Activated CD8-positive, alpha-beta T cell treated with anti-CD3 and anti-CD28 coated beads for 36 hours (primary cell): ENCODE measurements at regions not wholly inside any gene's neighbourhood (a gene's known extent, or its start where the extent isn't known, plus 50 kb on each side); places are given as distances from the start of the nearest gene placed in this dataset.

Experiments used
- ATAC-seq: fragments of 200-7000 bp; cut with Tn5 transposase; one replicate; pipeline ENCODE4 v1.10.0; 2021; ENCODE audit warnings: mild to moderate bottlenecking, moderate library complexity
- CTCF ChIA-PET: fragments of 350-600 bp; sonication (Branson Sonifier 250); formaldehyde crosslinking; loops from one replicate; lab custom pipeline; 2021; ENCODE audit warnings: antibody characterized with exemption; lab: Charles Lee
- POLR2A ChIA-PET: fragments of 350-600 bp; sonication (Branson Sonifier 250); formaldehyde crosslinking; loops from one replicate; lab custom pipeline; 2021; ENCODE audit warnings: antibody characterized with exemption; lab: Charles Lee
- DNase-seq: peaks from one replicate; pipeline ENCODE4 v3.0.0-alpha.2; 2020
- H3K27ac Mint-ChIP-seq: one replicate; pipeline ENCODE4 v1.8.0; 2021; ENCODE audit warnings: mild to moderate bottlenecking, mixed read lengths
- H3K27me3 Mint-ChIP-seq: one replicate; pipeline ENCODE4 v1.8.0; 2021; ENCODE audit warnings: mixed read lengths
- H3K36me3 Mint-ChIP-seq: one replicate; pipeline ENCODE4 v1.8.0; 2021; ENCODE audit warnings: low read depth, mixed read lengths
- H3K4me1 Mint-ChIP-seq: one replicate; pipeline ENCODE4 v1.8.0; 2021; ENCODE audit warnings: low read depth, mixed read lengths
- H3K4me3 Mint-ChIP-seq: one replicate; pipeline ENCODE4 v1.8.0; 2021; ENCODE audit warnings: mild to moderate bottlenecking, moderate library complexity, mixed read lengths
- H3K9me3 Mint-ChIP-seq: one replicate; pipeline ENCODE4 v1.8.0; 2021; ENCODE audit warnings: mixed read lengths
- intact Hi-C: fragments of 100-400 bp; cut with micrococcal nuclease; formaldehyde crosslinking; loops from one replicate; pipeline ENCODE4 v1.10.0; 2022
- TF ChIP-seq, protein P1 (sequence below): fragments of 200-600 bp; IDR thresholded peaks from one replicate; pipeline ENCODE4 v1.8.0; 2022; ENCODE audit warnings: antibody characterized with exemption, mild to moderate bottlenecking

DNA sequence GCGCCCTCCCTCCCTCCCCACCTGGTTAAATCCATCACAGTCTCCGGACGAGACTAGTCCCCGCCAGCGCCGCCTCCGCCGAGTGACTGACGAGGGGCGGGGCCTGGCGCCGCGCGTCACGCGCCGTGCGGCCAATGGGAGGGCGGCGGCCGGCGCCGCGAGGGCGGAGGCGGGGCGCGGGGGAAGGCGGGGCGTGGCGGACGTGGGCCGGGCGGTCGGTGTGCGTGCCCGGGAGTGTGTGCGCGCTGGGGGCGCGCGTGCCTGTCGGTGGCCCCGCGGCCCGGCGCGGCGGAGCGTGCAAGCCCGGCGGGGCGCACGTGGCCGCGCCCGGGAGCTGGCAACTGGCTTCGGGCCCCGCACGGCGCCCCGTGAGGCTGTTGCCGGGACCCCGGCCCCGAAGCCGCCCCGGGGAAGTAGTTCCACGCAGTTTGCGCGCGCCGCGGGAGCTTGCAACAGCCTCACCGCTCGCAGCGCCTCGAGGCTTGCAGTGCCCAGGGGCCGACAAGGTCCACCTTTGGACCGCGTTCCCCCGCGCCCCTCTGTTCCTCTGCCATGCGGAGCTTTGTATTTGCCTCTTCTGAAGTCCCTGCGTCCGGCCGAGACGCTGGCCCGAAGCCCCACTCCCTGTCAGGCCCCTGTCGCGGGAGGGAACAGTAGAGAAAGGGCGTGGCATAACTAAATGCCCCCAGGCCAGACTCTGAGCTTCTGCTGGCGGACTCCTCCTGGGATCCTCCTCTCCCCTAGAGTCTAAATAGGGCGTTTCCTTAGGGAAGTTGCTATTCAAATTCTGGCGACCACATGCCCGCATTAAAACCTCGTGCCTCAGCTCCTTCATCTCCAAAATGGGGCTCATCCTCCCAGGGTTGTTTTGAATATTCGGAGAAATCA is 400.9 kb downstream of the SHQ1 start:
- peak; percentile 92 for ATAC-seq
- Mint-ChIP-seq H3K9me3 (no peaks in the 10 kb centered on the region), H3K27me3 (peaks cover 13% of the 10 kb centered on the region), H3K36me3 (peaks cover 34% of the 10 kb centered on the region), H3K27ac (peak overlapping the region; percentile 58), H3K4me3 (peak overlapping the region; percentile 50), H3K4me1 (peaks cover 38% of the 10 kb centered on the region)
- TF ChIP-seq, protein P1, sequence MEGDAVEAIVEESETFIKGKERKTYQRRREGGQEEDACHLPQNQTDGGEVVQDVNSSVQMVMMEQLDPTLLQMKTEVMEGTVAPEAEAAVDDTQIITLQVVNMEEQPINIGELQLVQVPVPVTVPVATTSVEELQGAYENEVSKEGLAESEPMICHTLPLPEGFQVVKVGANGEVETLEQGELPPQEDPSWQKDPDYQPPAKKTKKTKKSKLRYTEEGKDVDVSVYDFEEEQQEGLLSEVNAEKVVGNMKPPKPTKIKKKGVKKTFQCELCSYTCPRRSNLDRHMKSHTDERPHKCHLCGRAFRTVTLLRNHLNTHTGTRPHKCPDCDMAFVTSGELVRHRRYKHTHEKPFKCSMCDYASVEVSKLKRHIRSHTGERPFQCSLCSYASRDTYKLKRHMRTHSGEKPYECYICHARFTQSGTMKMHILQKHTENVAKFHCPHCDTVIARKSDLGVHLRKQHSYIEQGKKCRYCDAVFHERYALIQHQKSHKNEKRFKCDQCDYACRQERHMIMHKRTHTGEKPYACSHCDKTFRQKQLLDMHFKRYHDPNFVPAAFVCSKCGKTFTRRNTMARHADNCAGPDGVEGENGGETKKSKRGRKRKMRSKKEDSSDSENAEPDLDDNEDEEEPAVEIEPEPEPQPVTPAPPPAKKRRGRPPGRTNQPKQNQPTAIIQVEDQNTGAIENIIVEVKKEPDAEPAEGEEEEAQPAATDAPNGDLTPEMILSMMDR = no peak
- POLR2A ChIA-PET = interaction anchor here (0.6 to 2.4 kb wide), 10 partner anchors 10 to 188 kb away, joined by 3 to 8 read pairs (median 3); no protein-coding TSS in a partner anchor
- intact Hi-C loops = loop anchor here (5.0 kb wide), 1 partner anchor 35 kb away; no protein-coding TSS in a partner anchor
- CTCF ChIA-PET = interaction anchor here (0.6 to 2.0 kb wide), 4 partner anchors 10 to 338 kb away, joined by 3 to 8 read pairs (median 4); no protein-coding TSS in a partner anchor
- peak; percentile 90 for DNase-seq

- H3K36me3 Mint-ChIP-seq = peaks cover 36% of the 10 kb centered on the region
- H3K4me3 Mint-ChIP-seq = peak within 1 kb of the TSS; percentile 100
- H3K27me3 Mint-ChIP-seq = peaks cover 7% of the 10 kb centered on the region
- peak; percentile 22 for ATAC-seq
- ChIA-PET CTCF (interaction anchor here (0.6 kb wide), 2 partner anchors 29 to 338 kb away, joined by 3 read pairs; no protein-coding TSS in a partner anchor), POLR2A (interaction anchor here (1.0 to 2.4 kb wide), 6 partner anchors 11 to 71 kb away, joined by 3 to 8 read pairs (median 4); no protein-coding TSS in a partner anchor)
- H3K27ac Mint-ChIP-seq = peak within 1 kb of the TSS; percentile 96
- TF ChIP-seq, protein P1 = no peak
- no peaks in the 10 kb centered on the region for H3K9me3 Mint-ChIP-seq
- peak; percentile 22 for DNase-seq
- H3K4me1 Mint-ChIP-seq = peaks cover 45% of the 10 kb centered on the region
- intact Hi-C loops = loop anchor here (5.0 kb wide), 1 partner anchor 36 kb away; no protein-coding TSS in a partner anchor
These were observed 401.8 kb downstream of the SHQ1 start, which contains the start of gene RYBP for GRCh38 chr3:72446218-72447058. RYBP (minus strand) TSS chr3:72446621.

DNA sequence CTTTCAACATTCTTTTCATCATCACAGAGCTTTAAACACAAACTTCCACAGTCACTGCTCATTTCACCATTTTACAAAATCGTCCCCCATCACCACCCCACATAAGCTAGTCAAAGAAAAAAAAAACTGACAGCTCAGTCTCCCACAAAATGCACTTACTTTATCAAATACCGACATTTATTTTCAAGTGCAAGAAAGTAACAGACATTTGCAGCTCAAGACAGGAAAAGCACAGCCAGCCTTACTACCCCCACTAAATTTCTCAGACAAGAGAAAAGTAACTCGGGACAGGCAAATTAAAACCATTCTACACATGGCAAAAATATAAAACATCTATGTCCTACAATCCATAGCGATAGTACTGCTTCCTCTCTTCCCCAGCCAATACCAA is 402.4 kb downstream of the SHQ1 start:
- ChIA-PET POLR2A (no interaction called here), CTCF (no interaction called here)
- ATAC-seq (no peak), DNase-seq (no peak)
- Mint-ChIP-seq H3K27ac (peak overlapping the region; percentile 96), H3K36me3 (peaks cover 41% of the 10 kb centered on the region), H3K4me1 (peaks cover 50% of the 10 kb centered on the region), H3K9me3 (no peaks in the 10 kb centered on the region), H3K27me3 (peaks cover 2% of the 10 kb centered on the region), H3K4me3 (peak overlapping the region; percentile 100)
- TF ChIP-seq, protein P1 = no peak
- intact Hi-C loops = loop anchor here (5.0 kb wide), 1 partner anchor 36 kb away; no protein-coding TSS in a partner anchor

GRCh38 chr3:72444656-72445223 is 403.5 kb downstream of the SHQ1 start:
- Mint-ChIP-seq H3K4me1 (peaks cover 60% of the 10 kb centered on the region), H3K9me3 (no peaks in the 10 kb centered on the region), H3K4me3 (peak overlapping the region; percentile 100), H3K27me3 (no peaks in the 10 kb centered on the region), H3K36me3 (peaks cover 48% of the 10 kb centered on the region), H3K27ac (peak overlapping the region; percentile 47)
- TF ChIP-seq, protein P1 = no peak
- intact Hi-C loops = loop anchor here (5.0 kb wide), 2 partner anchors 38 to 67 kb away; no protein-coding TSS in a partner anchor
- ChIA-PET CTCF (no interaction called here), POLR2A (no interaction called here)
- DNase-seq (peak; percentile 33), ATAC-seq (no peak)
